ENCODE measurements at regions not wholly inside any gene's neighbourhood (a gene's known extent, or its start where the extent isn't known, plus 50 kb on each side); places are given as distances from the start of the nearest gene placed in this dataset.

DNA sequence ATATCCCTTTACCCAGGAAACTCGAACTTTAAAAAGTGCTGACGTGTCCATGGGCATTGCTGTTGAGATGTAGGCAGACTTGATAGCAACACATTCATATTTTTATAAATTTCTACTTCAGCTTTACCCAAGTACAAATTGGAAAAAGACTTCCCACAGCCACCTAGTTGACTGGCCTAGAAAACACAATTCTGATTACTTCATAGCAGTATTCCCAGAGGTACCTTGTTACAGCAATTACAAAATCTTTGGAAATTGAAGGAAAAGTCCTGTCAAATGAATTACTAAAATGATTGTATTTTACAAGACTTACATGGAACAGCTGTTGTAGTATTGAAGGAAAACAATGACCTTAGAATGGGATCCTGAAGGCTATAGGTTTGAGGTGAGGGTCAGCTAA lies 130.7 kb upstream of the NREP start:
- no peak for DNase-seq (ENCODE audit: low spot score)

DNA sequence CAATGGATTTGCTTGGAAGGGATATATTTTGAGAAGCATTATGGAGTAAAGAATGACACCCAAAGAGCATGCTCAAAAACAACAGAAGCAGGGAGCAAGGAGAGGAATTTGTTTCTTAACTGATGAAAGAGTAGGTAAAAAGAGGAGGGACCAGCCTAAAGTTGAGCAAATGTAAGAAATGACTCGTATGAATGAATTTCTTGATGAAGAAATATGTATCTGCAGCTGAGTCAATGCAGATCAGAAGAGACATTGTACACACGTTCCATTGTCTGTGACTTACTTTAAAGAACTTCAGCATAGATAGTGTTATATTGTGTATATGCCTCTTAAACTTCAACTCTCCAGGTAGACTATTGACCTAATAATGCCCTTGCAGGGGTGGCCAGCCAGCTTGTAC lies 112.7 kb upstream of the NREP start:
- DNase-seq (ENCODE audit: low spot score) = no peak

DNA sequence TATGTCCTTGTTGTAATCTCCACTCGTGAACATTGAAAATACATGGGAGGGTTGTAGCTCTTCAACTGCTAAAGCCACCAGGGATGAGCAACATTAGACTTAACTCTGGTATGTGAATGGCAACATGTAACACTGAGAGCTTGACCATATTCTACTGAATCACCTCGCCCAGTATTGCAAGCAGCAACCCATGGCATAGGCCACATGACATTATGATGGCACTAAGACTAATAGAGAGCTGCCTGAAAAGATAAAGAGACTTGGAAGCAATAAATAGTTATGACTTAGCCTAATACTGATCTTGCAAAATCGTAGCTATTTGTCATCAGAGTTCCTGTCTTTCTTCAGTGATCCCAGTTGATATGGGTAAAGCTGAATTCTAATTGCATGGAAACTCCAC lies 108.4 kb upstream of the NREP start:
- no peak for DNase-seq (ENCODE audit: low spot score)

- DNase-seq (ENCODE audit: low spot score) = no peak
Measured at GRCh38 chr5:111863801-111864200, 106.8 kb upstream of the NREP start.

DNA sequence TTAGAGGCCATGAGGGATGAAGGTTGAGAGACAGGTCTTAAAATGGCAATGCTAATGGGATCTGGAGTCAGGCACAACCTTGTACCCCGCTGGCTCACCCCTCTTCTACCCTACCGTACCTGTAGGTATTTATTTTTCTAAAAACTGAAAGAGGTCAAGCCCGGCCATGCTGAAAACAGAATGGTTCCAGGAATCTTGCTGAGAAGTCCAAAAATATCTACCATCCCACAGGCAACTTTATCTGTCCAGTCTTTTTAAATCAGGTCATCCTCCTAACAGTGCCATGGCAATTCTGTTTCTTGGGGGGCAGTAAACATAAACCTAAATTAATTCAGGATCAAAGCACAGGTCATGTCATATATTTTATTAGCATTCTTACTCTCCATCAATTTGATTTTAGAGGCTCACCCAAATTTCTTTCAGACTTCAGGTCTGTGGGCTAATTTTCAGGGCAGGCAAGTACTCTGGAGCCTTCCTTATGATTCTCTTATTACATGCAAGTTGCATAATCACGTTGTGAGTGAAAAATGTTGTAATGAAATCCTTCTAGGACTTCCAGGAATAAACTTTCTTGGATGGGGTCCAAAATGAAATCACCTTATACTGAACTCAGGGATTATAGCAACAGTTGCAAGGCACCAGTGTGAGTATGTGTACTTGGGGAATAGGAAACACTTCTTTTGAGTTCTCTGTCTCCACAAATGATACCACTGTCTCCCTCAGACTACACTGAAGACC lies 102.7 kb upstream of the NREP start:
- DNase-seq (ENCODE audit: low spot score) = no peak

- no peak for DNase-seq (ENCODE audit: low spot score)
Measured at GRCh38 chr5:111859031-111859430, 102.0 kb upstream of the NREP start.

DNA sequence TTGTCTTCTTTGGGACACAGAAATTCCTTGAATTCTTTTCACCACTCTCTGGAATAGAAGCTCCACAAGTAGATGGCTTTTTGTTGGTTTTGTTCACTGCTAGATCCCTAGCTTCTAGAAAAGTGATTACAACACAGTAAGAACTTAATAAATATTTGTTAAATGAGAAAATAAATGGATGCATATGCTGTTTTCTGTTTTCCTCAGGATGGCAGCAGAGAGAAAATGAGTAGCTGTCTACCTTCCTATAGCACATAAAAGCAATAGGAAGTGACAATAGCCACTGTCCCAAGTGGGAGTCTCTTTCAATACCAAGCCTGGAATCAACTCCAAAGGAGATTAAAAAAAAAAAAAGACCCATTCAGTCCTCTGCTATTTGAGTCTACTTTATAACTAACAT lies 100.6 kb upstream of the NREP start:
- no peak for DNase-seq (ENCODE audit: low spot score)

- DNase-seq (ENCODE audit: low spot score) = no peak
Measured at GRCh38 chr5:111856876-111857466, 100.0 kb upstream of the NREP start.

DNA sequence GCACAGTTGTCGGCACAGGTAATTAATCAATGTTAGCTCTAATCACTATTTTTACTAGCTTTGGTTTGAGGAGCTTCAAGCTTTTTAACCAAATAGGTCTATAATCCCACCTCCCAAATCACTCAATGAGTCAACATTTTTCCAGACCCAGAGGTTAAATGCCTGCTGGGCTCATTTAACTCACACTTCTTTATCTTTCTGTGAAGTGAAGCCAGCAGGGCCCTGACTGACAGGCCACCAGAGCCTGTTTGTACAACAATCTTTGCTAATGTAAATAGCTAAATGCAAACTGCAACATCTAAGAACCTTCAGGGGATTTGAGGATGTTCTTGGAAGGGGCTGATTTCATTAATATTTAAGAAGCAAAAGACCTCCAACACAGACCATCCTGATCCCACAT lies 98.4 kb upstream of the NREP start:
- DNase-seq (ENCODE audit: low spot score) = no peak

DNA sequence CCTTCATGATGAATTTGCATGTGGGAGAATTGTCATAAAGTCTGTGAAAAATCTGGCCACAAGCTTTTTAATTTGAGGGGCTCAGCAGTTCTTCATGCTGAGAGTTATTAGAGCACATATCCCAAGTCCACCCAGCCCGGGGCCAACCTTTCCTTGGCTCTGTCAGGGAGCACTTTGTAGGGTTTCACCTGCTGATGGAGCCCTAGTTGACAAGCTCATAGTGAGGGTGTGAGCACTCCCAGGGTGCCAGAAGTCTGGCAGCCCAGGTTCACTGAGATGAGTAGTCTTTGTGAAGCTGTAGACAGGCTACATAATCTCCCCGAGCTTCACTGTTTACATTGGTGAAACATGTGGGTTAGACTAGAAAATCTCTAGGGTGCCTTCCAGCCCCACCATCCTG lies 97.2 kb upstream of the NREP start:
- no peak for DNase-seq (ENCODE audit: low spot score)

GRCh38 chr5:111853748-111854147 lies 96.8 kb upstream of the NREP start:
- DNase-seq (ENCODE audit: low spot score) = no peak

GRCh38 chr5:111851631-111852548 lies 94.9 kb upstream of the NREP start:
- no peak for DNase-seq (ENCODE audit: low spot score)

GRCh38 chr5:111848476-111848875 lies 91.5 kb upstream of the NREP start:
- DNase-seq (ENCODE audit: low spot score) = no peak

GRCh38 chr5:111847052-111847925 lies 90.3 kb upstream of the NREP start:
- DNase-seq (ENCODE audit: low spot score) = no peak

DNA sequence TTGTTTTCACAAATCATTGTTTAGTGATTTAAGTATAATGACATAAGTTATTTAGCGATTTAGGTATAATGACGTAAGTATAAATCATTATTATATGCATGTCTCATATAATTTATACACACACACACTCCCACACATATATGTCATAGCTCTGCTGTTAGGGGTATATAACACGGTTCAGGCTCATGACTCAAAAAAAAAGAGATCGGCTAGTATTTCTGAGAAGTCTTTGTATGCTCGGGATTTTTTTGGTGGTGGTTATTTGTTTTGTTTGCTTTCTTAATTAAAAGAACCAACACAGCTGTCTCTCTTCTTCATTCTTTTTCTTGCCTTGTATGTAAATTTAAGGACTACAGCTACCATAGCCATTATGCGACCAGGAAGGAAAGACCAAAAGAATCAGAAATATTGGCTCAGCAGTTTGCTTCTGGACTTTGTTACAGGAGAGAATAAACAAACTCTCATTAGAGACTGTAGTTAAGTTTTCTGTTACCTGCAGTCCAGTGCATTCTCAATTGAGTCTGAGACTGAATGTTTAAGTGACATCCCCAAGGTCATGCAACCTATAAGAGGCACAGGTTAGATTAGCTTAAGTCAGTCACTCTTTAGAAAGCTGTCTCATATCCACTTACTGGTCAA lies 83.2 kb upstream of the NREP start:
- DNase-seq (ENCODE audit: low spot score) = no peak

DNA sequence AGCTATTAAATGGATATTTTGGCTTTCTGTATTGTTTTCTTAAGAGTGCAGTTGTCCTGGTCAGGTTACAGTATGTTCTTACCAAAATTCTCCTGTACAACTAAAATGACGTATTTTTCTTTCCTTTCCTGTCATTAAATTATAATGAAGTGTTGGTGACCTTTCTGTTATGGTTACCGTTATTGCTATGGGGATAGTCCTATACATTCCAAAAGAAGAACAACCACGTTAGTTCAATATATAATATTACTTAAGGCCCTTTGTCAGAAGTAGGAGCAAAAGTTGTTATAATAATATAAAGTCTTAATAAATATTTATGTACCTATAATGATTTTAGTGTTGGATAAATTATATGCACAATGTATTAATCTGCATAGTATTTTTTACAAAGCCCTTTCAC lies 82.4 kb upstream of the NREP start:
- no peak for DNase-seq (ENCODE audit: low spot score)

GRCh38 chr5:111836426-111836825 lies 79.4 kb upstream of the NREP start:
- no peak for DNase-seq (ENCODE audit: low spot score)

DNA sequence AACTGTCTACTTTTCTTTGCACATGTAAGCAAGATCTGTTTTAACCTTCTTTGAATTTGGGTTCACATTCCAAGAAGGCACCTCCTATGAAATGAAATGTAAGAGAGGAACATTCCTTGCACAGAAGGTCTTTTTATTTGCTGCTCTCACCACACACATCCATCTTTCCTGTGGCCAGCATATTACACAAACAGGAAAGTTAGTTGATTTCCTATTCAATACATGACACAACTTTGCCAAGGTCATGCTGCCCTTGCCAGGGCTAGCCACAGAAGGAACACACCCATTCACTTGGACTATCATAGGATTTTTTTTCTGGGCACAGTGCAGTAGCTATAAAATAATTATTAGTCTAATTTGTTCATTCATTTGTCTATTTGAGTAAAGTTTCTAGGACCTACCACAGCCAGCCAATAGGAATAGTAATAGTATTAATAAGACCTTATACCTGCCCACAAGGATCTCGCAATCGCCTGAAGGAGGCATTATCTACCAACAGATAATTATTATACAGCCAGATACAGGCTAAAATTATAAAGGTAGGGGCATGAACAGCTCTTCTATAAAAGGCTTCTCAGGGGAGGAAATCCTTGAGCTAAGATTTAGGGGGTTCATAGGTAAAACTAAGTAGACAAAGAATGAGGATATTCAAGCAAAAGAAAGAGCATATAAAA lies 78.1 kb upstream of the NREP start:
- no peak for DNase-seq (ENCODE audit: low spot score)

- DNase-seq (ENCODE audit: low spot score) = peak; percentile 22
Measured at GRCh38 chr5:111830333-111830732, 73.3 kb upstream of the NREP start.

DNA sequence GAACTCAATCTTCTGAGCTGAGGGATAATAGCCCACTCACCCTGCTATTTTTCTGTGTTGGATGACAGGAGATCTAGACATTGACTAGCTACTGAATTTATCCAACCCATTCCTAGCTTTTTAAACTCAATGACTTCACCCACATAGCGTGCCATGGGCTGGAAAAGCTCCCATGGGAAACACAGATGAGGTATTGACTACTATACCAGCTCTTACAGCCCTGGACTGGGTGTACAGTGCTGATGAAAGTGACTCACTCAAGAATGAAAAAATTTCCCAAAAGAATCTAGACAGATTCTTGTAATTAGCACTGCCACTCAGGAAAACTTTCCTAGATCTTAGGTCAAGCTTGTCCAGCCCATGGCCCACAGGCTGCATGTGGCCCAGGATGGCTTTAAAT lies 72.7 kb upstream of the NREP start:
- DNase-seq (ENCODE audit: low spot score) = peak; percentile 58

- no peak for DNase-seq (ENCODE audit: low spot score)
Measured at GRCh38 chr5:111826064-111826463, 69.1 kb upstream of the NREP start.
